IMR-90 (cell line): ENCODE measurements at regions not wholly inside any gene's neighbourhood (a gene's known extent, or its start where the extent isn't known, plus 50 kb on each side); places are given as distances from the start of the nearest gene placed in this dataset.

ENCODE experiments used
- ATAC-seq: fragments of 200-7000 bp; cut with Tn5 transposase; 2 replicates; pipeline ENCODE4 v1.9.1; 2020; ENCODE audit warnings: low read depth, mild to moderate bottlenecking, moderate library complexity
- BruUV-seq: library from RNA; stranded (reverse); fragments of 400-500 nt; replicated peaks from 2 replicates; lab custom pipeline; 2021; lab: Mats Ljungman, UMichigan
- CTCF ChIA-PET: fragments of 300-600 bp; formaldehyde crosslinking; extraction: SDS; loops from one replicate; lab custom pipeline; 2021; ENCODE audit warnings: antibody characterized with exemption; lab: Yijun Ruan, JAX
- POLR2A ChIA-PET: fragments of 300-600 bp; sonication (Branson Sonifier 250); formaldehyde crosslinking; loops from one replicate; lab custom pipeline; 2022; ENCODE audit warnings: antibody characterized with exemption; ENCODE audit not compliant: unreplicated experiment; lab: Charles Lee
- DNase-seq: peaks from one replicate; pipeline ENCODE4 v3.0.0; 2013
- H2AFZ ChIP-seq: replicated peaks from 2 replicates; pipeline ENCODE3; 2013; ENCODE audit warnings: low read length, mild to moderate bottlenecking; ENCODE audit not compliant: poor library complexity
- H2AK5ac ChIP-seq: 2 replicates; pipeline ENCODE4 v1.6.1; 2013; ENCODE audit warnings: low read depth, low read length, inconsistent platforms
- H2AK9ac ChIP-seq: replicated peaks from 2 replicates; pipeline ENCODE3; 2013; ENCODE audit warnings: mild to moderate bottlenecking, low read depth, low read length, moderate library complexity; ENCODE audit not compliant: poor library complexity
- H2BK120ac ChIP-seq: 2 replicates; pipeline ENCODE4 v1.6.1; 2013; ENCODE audit warnings: low read depth, low read length, inconsistent platforms
- H2BK15ac ChIP-seq: 3 replicates; pipeline ENCODE4 v1.6.1; 2013; ENCODE audit warnings: low read depth, low read length, inconsistent platforms
- H2BK20ac ChIP-seq: 2 replicates; pipeline ENCODE4 v1.6.1; 2013; ENCODE audit warnings: low read depth, mild to moderate bottlenecking, inconsistent platforms, low read length, moderate library complexity
- H2BK5ac ChIP-seq: 2 replicates; pipeline ENCODE4 v1.6.1; 2013; ENCODE audit warnings: mild to moderate bottlenecking, low read depth, low read length, inconsistent platforms; ENCODE audit not compliant: poor library complexity, severe bottlenecking
- H3K14ac ChIP-seq: replicated peaks from 2 replicates; pipeline ENCODE4 v1.6.1; 2013; ENCODE audit warnings: low read depth, low read length, inconsistent platforms
- H3K18ac ChIP-seq: 2 replicates; pipeline ENCODE4 v1.6.1; 2013; ENCODE audit warnings: low read depth, low read length, control low read depth
- H3K23ac ChIP-seq: 2 replicates; pipeline ENCODE4 v1.6.1; 2013; ENCODE audit warnings: low read depth, low read length, inconsistent platforms
- H3K27ac ChIP-seq: 2 replicates; pipeline ENCODE4 v1.5.1; 2013; ENCODE audit warnings: mild to moderate bottlenecking, control low read depth, low read length; ENCODE audit not compliant: insufficient read depth
- H3K27me3 ChIP-seq: 2 replicates; pipeline ENCODE4 v1.6.1; 2013; ENCODE audit warnings: low read length; ENCODE audit not compliant: control insufficient read depth, insufficient read depth
- H3K36me3 ChIP-seq: 2 replicates; pipeline ENCODE4 v1.6.1; 2013; ENCODE audit warnings: low read length, mixed read lengths; ENCODE audit not compliant: control insufficient read depth, insufficient read depth
- H3K4ac ChIP-seq: 2 replicates; pipeline ENCODE4 v1.6.1; 2013; ENCODE audit warnings: low read depth, low read length, inconsistent platforms
- H3K4me1 ChIP-seq: 2 replicates; pipeline ENCODE4 v1.6.1; 2013; ENCODE audit warnings: low read length, mixed read lengths; ENCODE audit not compliant: control insufficient read depth, insufficient read depth
- H3K4me2 ChIP-seq: 2 replicates; pipeline ENCODE4 v1.6.1; 2013; ENCODE audit warnings: low read depth, mild to moderate bottlenecking, control low read depth, low read length, moderate library complexity
- H3K4me3 ChIP-seq: 2 replicates; pipeline ENCODE4 v1.5.1; 2013; ENCODE audit warnings: low read depth, mild to moderate bottlenecking, control low read depth, low read length, moderate library complexity; ENCODE audit not compliant: insufficient read depth
- H3K56ac ChIP-seq: 2 replicates; pipeline ENCODE4 v1.6.1; 2013; ENCODE audit warnings: low read length, inconsistent platforms; ENCODE audit not compliant: insufficient read depth; ENCODE audit errors: extremely low read depth
- H3K79me1 ChIP-seq, 2 experiments: 2 replicates each; pipeline ENCODE4 v1.6.1; 2013; ENCODE audit warnings: low read length in 2 of 2, inconsistent platforms in 1 of 2, low read depth in 1 of 2
- H3K9ac ChIP-seq: 2 replicates; pipeline ENCODE4 v1.6.1; 2013; ENCODE audit warnings: low read depth, low read length, control low read depth
- H3K9me1 ChIP-seq: 2 replicates; pipeline ENCODE4 v1.6.1; 2013; ENCODE audit warnings: low read length, inconsistent platforms; ENCODE audit not compliant: insufficient read depth
- H3K9me3 ChIP-seq: 2 replicates; pipeline ENCODE4 v1.6.1; 2013; ENCODE audit warnings: low read length; ENCODE audit not compliant: control insufficient read depth, insufficient read depth
- H4K20me1 ChIP-seq: 2 replicates; pipeline ENCODE4 v1.6.1; 2013; ENCODE audit warnings: low read length, inconsistent platforms; ENCODE audit not compliant: insufficient read depth
- H4K5ac ChIP-seq: 2 replicates; pipeline ENCODE4 v1.6.1; 2013; ENCODE audit warnings: mild to moderate bottlenecking, low read depth, low read length, control low read depth
- H4K8ac ChIP-seq, 2 experiments: 2 replicates each; pipeline ENCODE4 v1.6.1; 2013; ENCODE audit warnings: low read depth in 2 of 2, low read length in 2 of 2, control low read depth in 1 of 2, inconsistent platforms in 1 of 2
- H4K91ac ChIP-seq: 2 replicates; pipeline ENCODE4 v1.6.1; 2013; ENCODE audit warnings: low read depth, low read length, inconsistent platforms; ENCODE audit not compliant: insufficient read depth
- BHLHE40 ChIP-seq: fragments of 150-350 bp; IDR thresholded peaks from 2 replicates; pipeline ENCODE4 v1.6.1; 2016; ENCODE audit warnings: mild to moderate bottlenecking, low read depth, low read length
- CEBPB ChIP-seq: IDR thresholded peaks from 2 replicates; pipeline ENCODE4 v1.6.1; 2012; ENCODE audit warnings: low read depth, low read length, improper control_type of control experiment
- CHD1 ChIP-seq: IDR thresholded peaks from 2 replicates; pipeline ENCODE4 v1.6.1; 2012; ENCODE audit warnings: low read depth, low read length, improper control_type of control experiment
- FOS ChIP-seq: fragments of 150-350 bp; IDR thresholded peaks from 2 replicates; pipeline ENCODE4 v1.6.1; 2016; ENCODE audit warnings: low read depth, low read length
- MAFK ChIP-seq: IDR thresholded peaks from 2 replicates; pipeline ENCODE4 v1.6.1; 2012; ENCODE audit warnings: low read depth, low read length, improper control_type of control experiment
- MAZ ChIP-seq: IDR thresholded peaks from 2 replicates; pipeline ENCODE4 v1.6.1; 2012; ENCODE audit warnings: low read depth, mild to moderate bottlenecking, low read length, improper control_type of control experiment, moderate library complexity, borderline replicate concordance
- MXI1 ChIP-seq: IDR thresholded peaks from 2 replicates; pipeline ENCODE4 v1.6.1; 2012; ENCODE audit warnings: low read depth, mild to moderate bottlenecking, low read length, moderate library complexity, borderline replicate concordance
- NFE2L2 ChIP-seq: fragments of 150-350 bp; IDR thresholded peaks from 2 replicates; pipeline ENCODE4 v1.6.1; 2016; ENCODE audit warnings: low read depth, mild to moderate bottlenecking, low read length
- POLR2A ChIP-seq: IDR thresholded peaks from 2 replicates; pipeline ENCODE4 v1.6.1; 2012; ENCODE audit warnings: mild to moderate bottlenecking, low read depth, low read length
- RAD21 ChIP-seq: IDR thresholded peaks from 2 replicates; pipeline ENCODE4 v1.6.1; 2012; ENCODE audit warnings: low read length, improper control_type of control experiment
- RCOR1 ChIP-seq: IDR thresholded peaks from 2 replicates; pipeline ENCODE4 v1.6.1; 2012; ENCODE audit warnings: mild to moderate bottlenecking, low read length, improper control_type of control experiment; ENCODE audit not compliant: insufficient replicate concordance
- RFX5 ChIP-seq: IDR thresholded peaks from 2 replicates; pipeline ENCODE4 v1.8.0; 2012; ENCODE audit warnings: low read depth, mild to moderate bottlenecking, low read length, moderate library complexity
- SMC3 ChIP-seq: fragments of 150-350 bp; IDR thresholded peaks from 2 replicates; pipeline ENCODE4 v1.6.1; 2016; ENCODE audit warnings: low read depth, mild to moderate bottlenecking, antibody characterized with exemption, low read length, moderate library complexity
- USF2 ChIP-seq: fragments of 150-350 bp; IDR thresholded peaks from 2 replicates; pipeline ENCODE4 v1.6.1; 2017; ENCODE audit warnings: mild to moderate bottlenecking, antibody characterized with exemption, low read length, low read depth
- WGBS, 2 experiments: methylation state at CpG; one replicate each; pipeline versions ENCODE4 v1.1.5 to v1.1.7; 2013; ENCODE audit warnings: missing lambda C conversion rate in 2 of 2; ENCODE audit not compliant: insufficient read length in 1 of 2; ENCODE audit errors: extremely low coverage in 2 of 2; 5-methylcytosine and 5-hydroxymethylcytosine counted together
- dilution Hi-C: fragments of 300-500 bp; cut with HindIII; formaldehyde crosslinking; loops from one replicate; pipeline ENCODE4 v1.14.3; 2018; ENCODE audit warnings: low sequenced_read_pairs; ENCODE audit not compliant: unreplicated experiment
- in situ Hi-C: fragments of 300-500 bp; cut with MboI; formaldehyde crosslinking; loops from 3 replicates; pipeline ENCODE4 v1.14.3; 2019; ENCODE audit warnings: low sequenced_read_pairs, inconsistent platforms, mixed read lengths
- intact Hi-C: fragments of 100-400 bp; cut with micrococcal nuclease; formaldehyde crosslinking; loops from 2 replicates; pipeline ENCODE4 v1.10.0; 2022
- TF ChIP-seq, protein P1 (sequence below): conservative IDR thresholded peaks from 2 replicates; pipeline ENCODE4 v1.5.1; 2012; ENCODE audit warnings: mild to moderate bottlenecking, low read depth, low read length, improper control_type of control experiment
- TF ChIP-seq, protein P2 (sequence below): fragments of 150-350 bp; IDR thresholded peaks from 2 replicates; pipeline ENCODE4 v1.6.1; 2016; ENCODE audit warnings: low read depth, mild to moderate bottlenecking, low read length, moderate library complexity, borderline replicate concordance

DNA sequence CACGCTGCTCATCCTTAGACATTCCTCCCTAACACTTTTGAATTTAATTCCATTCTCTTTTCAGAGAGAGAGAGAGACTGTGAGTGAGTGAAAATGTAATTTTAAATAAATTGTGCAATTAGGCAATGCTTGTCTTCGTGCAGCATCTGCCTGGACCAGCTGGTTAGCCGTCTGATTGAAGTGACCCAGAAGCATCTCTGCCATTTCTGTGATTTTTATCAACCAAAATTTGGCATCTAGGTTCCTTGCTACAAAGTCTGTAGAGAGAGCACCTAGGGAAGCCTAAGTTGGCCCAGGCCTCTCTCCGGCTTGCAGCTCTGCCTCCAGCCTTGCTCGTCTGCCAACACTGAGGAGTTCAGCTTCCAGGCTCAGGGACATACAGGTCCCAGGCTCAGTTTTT lies 138.6 kb upstream of the GPR12 start:
- Histone ChIP-seq H3K4me3 (no peak overlapping the region), H3K36me3 (no peaks in the 10 kb centered on the region)
- TF ChIP-seq BHLHE40, result no peak
- no peak for TF ChIP-seq RAD21
- TF ChIP-seq FOS, result no peak
- no peak for TF ChIP-seq POLR2A
- TF ChIP-seq CHD1, result no peak
- no peak for TF ChIP-seq MAFK
- no peak for TF ChIP-seq NFE2L2
- TF ChIP-seq, protein P1, sequence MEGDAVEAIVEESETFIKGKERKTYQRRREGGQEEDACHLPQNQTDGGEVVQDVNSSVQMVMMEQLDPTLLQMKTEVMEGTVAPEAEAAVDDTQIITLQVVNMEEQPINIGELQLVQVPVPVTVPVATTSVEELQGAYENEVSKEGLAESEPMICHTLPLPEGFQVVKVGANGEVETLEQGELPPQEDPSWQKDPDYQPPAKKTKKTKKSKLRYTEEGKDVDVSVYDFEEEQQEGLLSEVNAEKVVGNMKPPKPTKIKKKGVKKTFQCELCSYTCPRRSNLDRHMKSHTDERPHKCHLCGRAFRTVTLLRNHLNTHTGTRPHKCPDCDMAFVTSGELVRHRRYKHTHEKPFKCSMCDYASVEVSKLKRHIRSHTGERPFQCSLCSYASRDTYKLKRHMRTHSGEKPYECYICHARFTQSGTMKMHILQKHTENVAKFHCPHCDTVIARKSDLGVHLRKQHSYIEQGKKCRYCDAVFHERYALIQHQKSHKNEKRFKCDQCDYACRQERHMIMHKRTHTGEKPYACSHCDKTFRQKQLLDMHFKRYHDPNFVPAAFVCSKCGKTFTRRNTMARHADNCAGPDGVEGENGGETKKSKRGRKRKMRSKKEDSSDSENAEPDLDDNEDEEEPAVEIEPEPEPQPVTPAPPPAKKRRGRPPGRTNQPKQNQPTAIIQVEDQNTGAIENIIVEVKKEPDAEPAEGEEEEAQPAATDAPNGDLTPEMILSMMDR, result no peak
- no peak for TF ChIP-seq MAZ
- no peak for TF ChIP-seq RFX5
- TF ChIP-seq USF2, result no peak
- TF ChIP-seq CEBPB, result no peak
- TF ChIP-seq, protein P2, sequence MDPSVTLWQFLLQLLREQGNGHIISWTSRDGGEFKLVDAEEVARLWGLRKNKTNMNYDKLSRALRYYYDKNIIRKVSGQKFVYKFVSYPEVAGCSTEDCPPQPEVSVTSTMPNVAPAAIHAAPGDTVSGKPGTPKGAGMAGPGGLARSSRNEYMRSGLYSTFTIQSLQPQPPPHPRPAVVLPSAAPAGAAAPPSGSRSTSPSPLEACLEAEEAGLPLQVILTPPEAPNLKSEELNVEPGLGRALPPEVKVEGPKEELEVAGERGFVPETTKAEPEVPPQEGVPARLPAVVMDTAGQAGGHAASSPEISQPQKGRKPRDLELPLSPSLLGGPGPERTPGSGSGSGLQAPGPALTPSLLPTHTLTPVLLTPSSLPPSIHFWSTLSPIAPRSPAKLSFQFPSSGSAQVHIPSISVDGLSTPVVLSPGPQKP, result no peak
- TF ChIP-seq RCOR1, result no peak
- TF ChIP-seq SMC3, result no peak
- TF ChIP-seq MXI1, result no peak

More for the DNA sequence above, 138.6 kb upstream of the GPR12 start:
- ATAC-seq, result no peak
- no peak overlapping the region for H4K5ac ChIP-seq
- no peak overlapping the region for H3K4ac ChIP-seq
- no peak overlapping the region for H3K9ac ChIP-seq
- H2AK9ac ChIP-seq, result no peak overlapping the region
- H2BK5ac ChIP-seq, result no peak overlapping the region
- H2AFZ ChIP-seq, result no peak overlapping the region
- WGBS, 2 experiments, result 18% methylated on average over 3 of the region's 5 CpGs; no CpG with 5 or more reads in 1 of the 2 experiments
- no peaks in the 10 kb centered on the region for H3K9me3 ChIP-seq
- no TSS peak for BruUV-seq
- intact Hi-C loops, result no loop called here
- no peak overlapping the region for H3K4me2 ChIP-seq
- H3K4me1 ChIP-seq, result no peaks in the 10 kb centered on the region
- H3K27ac ChIP-seq, result no peak overlapping the region
- dilution Hi-C loops, result no loop called here
- no peak overlapping the region for H2AK5ac ChIP-seq
- no peak overlapping the region for H3K14ac ChIP-seq
- peaks cover 16% of the 10 kb centered on the region for H3K27me3 ChIP-seq
- POLR2A ChIA-PET, result no interaction called here
- no peaks in the 10 kb centered on the region for H3K9me1 ChIP-seq
- no peak overlapping the region for H4K91ac ChIP-seq
- H4K8ac ChIP-seq, result no peak overlapping the region
- CTCF ChIA-PET, result no interaction called here
- no peak overlapping the region for H2BK20ac ChIP-seq
- H2BK15ac ChIP-seq, result no peak overlapping the region
- H3K79me1 ChIP-seq, result no peaks in the 10 kb centered on the region
- no peak overlapping the region for H3K18ac ChIP-seq
- no peaks in the 10 kb centered on the region for H4K20me1 ChIP-seq
- no peak for DNase-seq
- H3K23ac ChIP-seq, result no peak overlapping the region
- in situ Hi-C loops, result loop anchor here (25.0 kb wide), 1 partner anchor 712 kb away; no protein-coding TSS in a partner anchor
- no peak overlapping the region for H3K56ac ChIP-seq
- H2BK120ac ChIP-seq, result no peak overlapping the region
